WTC11 (cell line): ENCODE measurements at regions not wholly inside any gene's neighbourhood (a gene's known extent, or its start where the extent isn't known, plus 50 kb on each side); places are given as distances from the start of the nearest gene placed in this dataset.

Experiments used
- ATAC-seq: fragments of 200-7000 bp; cut with Tn5 transposase; 2 replicates; pipeline ENCODE4 v1.10.0; 2021; ENCODE audit warnings: mild to moderate bottlenecking, moderate library complexity
- CTCF ChIA-PET: fragments of 300-600 bp; sonication (Branson Sonifier 250); formaldehyde crosslinking; loops from one replicate; lab custom pipeline; 2021; ENCODE audit warnings: antibody characterized with exemption; lab: Charles Lee
- POLR2A ChIA-PET: fragments of 350-600 bp; sonication (Branson Sonifier 250); formaldehyde crosslinking; loops from one replicate; lab custom pipeline; 2021; ENCODE audit warnings: antibody characterized with exemption; lab: Charles Lee
- DNase-seq: peaks from one replicate; pipeline ENCODE4 v3.0.0; 2021; ENCODE audit warnings: low spot score
- H3K27ac Mint-ChIP-seq: 2 replicates; pipeline ENCODE4 v1.8.0; 2021; ENCODE audit warnings: mixed read lengths
- H3K27me3 Mint-ChIP-seq: 2 replicates; pipeline ENCODE4 v1.8.0; 2021; ENCODE audit warnings: low read depth, mild to moderate bottlenecking, moderate library complexity, mixed read lengths
- H3K36me3 Mint-ChIP-seq: 2 replicates; pipeline ENCODE4 v1.8.0; 2021; ENCODE audit warnings: mixed read lengths
- H3K4me1 Mint-ChIP-seq: 2 replicates; pipeline ENCODE4 v1.8.0; 2022; ENCODE audit warnings: mixed read lengths
- H3K4me3 Mint-ChIP-seq: 2 replicates; pipeline ENCODE4 v1.8.0; 2021; ENCODE audit warnings: mild to moderate bottlenecking, moderate library complexity, mixed read lengths
- H3K9me3 Mint-ChIP-seq: 2 replicates; pipeline ENCODE4 v1.8.0; 2021; ENCODE audit warnings: mixed read lengths
- AR ChIP-seq: fragments of 250-450 bp; sonication (Bioruptor Pico); IDR thresholded peaks from 2 replicates; pipeline ENCODE4 v1.9.0; 2021; ENCODE audit warnings: mild to moderate bottlenecking
- CBFB ChIP-seq: sonication (generic); formaldehyde crosslinking; IDR thresholded peaks from 2 replicates; pipeline ENCODE4 v1.8.1; 2022; ENCODE audit warnings: mild to moderate bottlenecking, low read depth, missing genetic modification reagents
- CREB1 ChIP-seq: sonication (generic); formaldehyde crosslinking; IDR thresholded peaks from 2 replicates; pipeline ENCODE4 v1.8.0; 2023; ENCODE audit warnings: mild to moderate bottlenecking, missing genetic modification reagents
- ELF4 ChIP-seq: sonication (generic); formaldehyde crosslinking; IDR thresholded peaks from 2 replicates; pipeline ENCODE4 v1.8.1; 2022; ENCODE audit warnings: low read depth, mild to moderate bottlenecking, moderate library complexity, missing genetic modification reagents
- ESRRA ChIP-seq: sonication (generic); formaldehyde crosslinking; IDR thresholded peaks from 2 replicates; pipeline ENCODE4 v1.8.1; 2022; ENCODE audit warnings: mild to moderate bottlenecking, missing genetic modification reagents, borderline replicate concordance
- FOXK1 ChIP-seq: sonication (generic); formaldehyde crosslinking; IDR thresholded peaks from 2 replicates; pipeline ENCODE4 v1.8.0; 2022; ENCODE audit warnings: mild to moderate bottlenecking, moderate library complexity, missing genetic modification reagents
- FOXP1 ChIP-seq: sonication (generic); formaldehyde crosslinking; IDR thresholded peaks from 2 replicates; pipeline ENCODE4 v1.8.0; 2022; ENCODE audit warnings: missing genetic modification reagents, mild to moderate bottlenecking, moderate library complexity, borderline replicate concordance
- GABPB1 ChIP-seq: sonication (generic); formaldehyde crosslinking; IDR thresholded peaks from 2 replicates; pipeline ENCODE4 v1.8.1; 2023; ENCODE audit warnings: mild to moderate bottlenecking, missing genetic modification reagents
- KAT7 ChIP-seq: sonication (generic); formaldehyde crosslinking; IDR thresholded peaks from 2 replicates; pipeline ENCODE4 v1.8.1; 2023; ENCODE audit warnings: missing genetic modification reagents, mild to moderate bottlenecking, borderline replicate concordance
- MYBL2 ChIP-seq: sonication (generic); formaldehyde crosslinking; IDR thresholded peaks from 2 replicates; pipeline ENCODE4 v1.8.1; 2023; ENCODE audit warnings: mild to moderate bottlenecking, moderate library complexity, missing genetic modification reagents
- NFYB ChIP-seq: sonication (generic); formaldehyde crosslinking; conservative IDR thresholded peaks from 2 replicates; pipeline ENCODE4 v1.8.0; 2022; ENCODE audit warnings: low read depth, missing genetic modification reagents
- PRRX2 ChIP-seq: fragments of 250-450 bp; sonication (Bioruptor Pico); IDR thresholded peaks from 2 replicates; pipeline ENCODE4 v1.8.0; 2021; ENCODE audit warnings: mild to moderate bottlenecking
- SMAD3 ChIP-seq: sonication (generic); formaldehyde crosslinking; IDR thresholded peaks from 2 replicates; pipeline ENCODE4 v1.8.0; 2022; ENCODE audit warnings: missing genetic modification reagents, mild to moderate bottlenecking, borderline replicate concordance
- SP1 ChIP-seq: sonication (generic); formaldehyde crosslinking; conservative IDR thresholded peaks from 2 replicates; pipeline ENCODE4 v1.8.1; 2022; ENCODE audit warnings: missing genetic modification reagents
- TEAD1 ChIP-seq: sonication (generic); formaldehyde crosslinking; IDR thresholded peaks from 2 replicates; pipeline ENCODE4 v1.8.0; 2022; ENCODE audit warnings: mild to moderate bottlenecking, missing genetic modification reagents
- USF1 ChIP-seq: sonication (generic); formaldehyde crosslinking; IDR thresholded peaks from 2 replicates; pipeline ENCODE4 v1.8.0; 2022; ENCODE audit warnings: mild to moderate bottlenecking, missing genetic modification reagents
- USF2 ChIP-seq: sonication (generic); formaldehyde crosslinking; IDR thresholded peaks from 2 replicates; pipeline ENCODE4 v1.8.1; 2023; ENCODE audit warnings: mild to moderate bottlenecking, missing genetic modification reagents, moderate library complexity
- ZMAT4 ChIP-seq: fragments of 250-450 bp; sonication (Bioruptor Pico); IDR thresholded peaks from 2 replicates; pipeline ENCODE4 v1.9.0; 2021; ENCODE audit warnings: mild to moderate bottlenecking
- ZNF138 ChIP-seq: sonication (generic); formaldehyde crosslinking; conservative IDR thresholded peaks from 2 replicates; pipeline ENCODE4 v1.8.1; 2022; ENCODE audit warnings: mild to moderate bottlenecking, moderate library complexity, missing genetic modification reagents
- ZNF281 ChIP-seq: sonication (generic); formaldehyde crosslinking; IDR thresholded peaks from 2 replicates; pipeline ENCODE4 v1.8.0; 2023; ENCODE audit warnings: mild to moderate bottlenecking, missing genetic modification reagents
- ZNF317 ChIP-seq: sonication (generic); formaldehyde crosslinking; IDR thresholded peaks from 2 replicates; pipeline ENCODE4 v1.8.1; 2023; ENCODE audit warnings: low read depth, mild to moderate bottlenecking, moderate library complexity, missing genetic modification reagents, borderline replicate concordance
- ZNF416 ChIP-seq: fragments of 250-450 bp; sonication (Bioruptor Pico); IDR thresholded peaks from 2 replicates; pipeline ENCODE4 v1.9.0; 2021; ENCODE audit warnings: mild to moderate bottlenecking, inconsistent platforms
- ZNF671 ChIP-seq: fragments of 250-450 bp; sonication (Bioruptor Pico); IDR thresholded peaks from 2 replicates; pipeline ENCODE4 v1.8.0; 2021; ENCODE audit warnings: mild to moderate bottlenecking
- TF ChIP-seq, protein P1 (sequence below): sonication (generic); formaldehyde crosslinking; IDR thresholded peaks from 2 replicates; pipeline ENCODE4 v1.8.1; 2022; ENCODE audit warnings: low read depth, mild to moderate bottlenecking, moderate library complexity, missing genetic modification reagents, borderline replicate concordance
- TF ChIP-seq, protein P2 (sequence below): sonication (generic); formaldehyde crosslinking; IDR thresholded peaks from 2 replicates; pipeline ENCODE4 v1.8.1; 2022; ENCODE audit warnings: low read depth, missing genetic modification reagents, borderline replicate concordance

GRCh38 chrX:121457096-121457495 is 409.7 kb downstream of the GLUD2 start:
- TF ChIP-seq FOXP1 (CRISPR knock-in tag): no peak
- no peak for TF ChIP-seq ZNF138
- TF ChIP-seq CBFB: no peak
- TF ChIP-seq SP1 (CRISPR knock-in tag): no peak
- TF ChIP-seq ESRRA: no peak
- TF ChIP-seq USF1 (CRISPR knock-in tag): no peak
- no peak for TF ChIP-seq MYBL2 (CRISPR knock-in tag)
- no peak for TF ChIP-seq CREB1 (CRISPR knock-in tag)
- TF ChIP-seq TEAD1 (CRISPR knock-in tag): no peak
- no peak for TF ChIP-seq ZNF416 (CRISPR knock-in tag)
- no peak for TF ChIP-seq FOXK1 (CRISPR knock-in tag)
- no peak for TF ChIP-seq AR
- no peak for TF ChIP-seq GABPB1 (CRISPR knock-in tag)
- TF ChIP-seq, protein P1, sequence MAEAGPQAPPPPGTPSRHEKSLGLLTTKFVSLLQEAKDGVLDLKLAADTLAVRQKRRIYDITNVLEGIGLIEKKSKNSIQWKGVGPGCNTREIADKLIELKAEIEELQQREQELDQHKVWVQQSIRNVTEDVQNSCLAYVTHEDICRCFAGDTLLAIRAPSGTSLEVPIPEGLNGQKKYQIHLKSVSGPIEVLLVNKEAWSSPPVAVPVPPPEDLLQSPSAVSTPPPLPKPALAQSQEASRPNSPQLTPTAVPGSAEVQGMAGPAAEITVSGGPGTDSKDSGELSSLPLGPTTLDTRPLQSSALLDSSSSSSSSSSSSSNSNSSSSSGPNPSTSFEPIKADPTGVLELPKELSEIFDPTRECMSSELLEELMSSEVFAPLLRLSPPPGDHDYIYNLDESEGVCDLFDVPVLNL (CRISPR knock-in tag): no peak
- DNase-seq (no peak), ATAC-seq (no peak)
- no peaks in the 10 kb centered on the region for H3K4me1 Mint-ChIP-seq
- H3K4me3 Mint-ChIP-seq: no peak overlapping the region
- CTCF ChIA-PET: no interaction called here
- H3K9me3 Mint-ChIP-seq: peaks cover 4% of the 10 kb centered on the region; the same call in 1 of the 2 replicates
- POLR2A ChIA-PET: no interaction called here
- H3K27me3 Mint-ChIP-seq: no peaks in the 10 kb centered on the region
- H3K27ac Mint-ChIP-seq: no peak overlapping the region
- H3K36me3 Mint-ChIP-seq: no peaks in the 10 kb centered on the region

GRCh38 chrX:121479406-121479805 is 432.0 kb downstream of the GLUD2 start:
- CTCF ChIA-PET: interaction anchor here (0.5 to 1.1 kb wide), 2 partner anchors 157 to 631 kb away, joined by 3 read pairs; no protein-coding TSS in a partner anchor
- Mint-ChIP-seq H3K4me1 (no peaks in the 10 kb centered on the region), H3K27me3 (no peaks in the 10 kb centered on the region), H3K4me3 (no peak overlapping the region), H3K9me3 (peaks cover 10% of the 10 kb centered on the region), H3K27ac (no peak overlapping the region), H3K36me3 (peaks cover 7% of the 10 kb centered on the region)
- no peak for TF ChIP-seq ZMAT4 (CRISPR knock-in tag)
- no peak for TF ChIP-seq NFYB (CRISPR knock-in tag)
- TF ChIP-seq ZNF281 (CRISPR knock-in tag): no peak
- no peak for TF ChIP-seq SMAD3 (CRISPR knock-in tag)
- TF ChIP-seq GABPB1 (CRISPR knock-in tag): no peak
- TF ChIP-seq KAT7 (CRISPR knock-in tag): no peak
- no peak for TF ChIP-seq ELF4 (CRISPR knock-in tag)
- TF ChIP-seq ZNF138: no peak
- TF ChIP-seq ZNF416 (CRISPR knock-in tag): no peak
- TF ChIP-seq, protein P2, sequence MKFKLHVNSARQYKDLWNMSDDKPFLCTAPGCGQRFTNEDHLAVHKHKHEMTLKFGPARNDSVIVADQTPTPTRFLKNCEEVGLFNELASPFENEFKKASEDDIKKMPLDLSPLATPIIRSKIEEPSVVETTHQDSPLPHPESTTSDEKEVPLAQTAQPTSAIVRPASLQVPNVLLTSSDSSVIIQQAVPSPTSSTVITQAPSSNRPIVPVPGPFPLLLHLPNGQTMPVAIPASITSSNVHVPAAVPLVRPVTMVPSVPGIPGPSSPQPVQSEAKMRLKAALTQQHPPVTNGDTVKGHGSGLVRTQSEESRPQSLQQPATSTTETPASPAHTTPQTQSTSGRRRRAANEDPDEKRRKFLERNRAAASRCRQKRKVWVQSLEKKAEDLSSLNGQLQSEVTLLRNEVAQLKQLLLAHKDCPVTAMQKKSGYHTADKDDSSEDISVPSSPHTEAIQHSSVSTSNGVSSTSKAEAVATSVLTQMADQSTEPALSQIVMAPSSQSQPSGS: no peak
- no peak for TF ChIP-seq USF2 (CRISPR knock-in tag)
- no peak for TF ChIP-seq ZNF671 (CRISPR knock-in tag)
- no peak for TF ChIP-seq ZNF317 (CRISPR knock-in tag)
- TF ChIP-seq PRRX2: no peak
- POLR2A ChIA-PET: no interaction called here
- no peak for ATAC-seq
- DNase-seq: no peak
